ENCODE measurements at regions not wholly inside any gene's neighbourhood (a gene's known extent, or its start where the extent isn't known, plus 50 kb on each side); places are given as distances from the start of the nearest gene placed in this dataset.

DNA sequence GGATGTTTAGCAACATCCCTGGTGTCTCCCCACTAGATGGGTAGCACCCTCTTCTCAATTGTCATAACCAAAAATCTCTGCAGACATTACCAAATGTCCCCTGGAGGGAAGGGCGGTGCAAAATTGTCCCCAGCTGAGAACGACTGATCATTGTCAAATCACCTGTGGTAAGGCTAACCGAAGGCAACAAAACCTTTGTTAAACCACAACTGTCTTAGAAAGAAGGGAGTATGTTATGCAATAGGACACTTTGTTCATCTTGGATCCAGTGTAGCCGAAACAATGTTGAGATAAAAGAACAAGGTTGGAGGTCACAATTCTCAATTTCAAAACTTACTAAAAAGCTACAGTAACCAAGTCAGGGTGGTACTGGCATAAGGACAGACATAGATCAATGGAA lies 50.3 kb upstream of the ST3GAL5 start:
- no peaks in the 10 kb centered on the region for H3K36me3 ChIP-seq (ENCODE audit: control insufficient read depth, insufficient read depth, low read length)
- peaks cover 42% of the 10 kb centered on the region for H3K9me3 ChIP-seq (ENCODE audit: control insufficient read depth, low read length)
- H3K9ac ChIP-seq (ENCODE audit: extremely low read depth, low read length, poor library complexity, severe bottlenecking) = no peak overlapping the region
- H3K27me3 Mint-ChIP-seq (ENCODE audit: insufficient read depth) = no peaks in the 10 kb centered on the region
- no peak overlapping the region for H3K4me3 ChIP-seq (ENCODE audit: low read length)
- no peak overlapping the region for H3K27ac ChIP-seq (ENCODE audit: low read depth, low read length)
- no peak for DNase-seq
- no peak for TF ChIP-seq CTCF (conservative IDR thresholded peaks at IDR 0.05)
- H3K4me3 Mint-ChIP-seq = no peak overlapping the region
- H3K27ac Mint-ChIP-seq = no peak overlapping the region
- H3K9me3 Mint-ChIP-seq = peaks cover 41% of the 10 kb centered on the region
- peaks cover 12% of the 10 kb centered on the region for H3K4me1 ChIP-seq (ENCODE audit: control insufficient read depth, insufficient read depth, low read length)
- H3K27me3 ChIP-seq (ENCODE audit: control insufficient read depth, insufficient read depth, low read length, poor library complexity, severe bottlenecking) = no peaks in the 10 kb centered on the region
- WGBS, 2 experiments (ENCODE audit: insufficient coverage in 1 of 2, insufficient read length in 1 of 2) = 98 to 100% methylated on average over 3 to 4 of the region's 4 CpGs
- H3K4me1 Mint-ChIP-seq = peaks cover 25% of the 10 kb centered on the region
- peaks cover 6% of the 10 kb centered on the region for H3K36me3 Mint-ChIP-seq (ENCODE audit: low read depth)
